ENCODE measurements at regions not wholly inside any gene's neighbourhood (a gene's known extent, or its start where the extent isn't known, plus 50 kb on each side); places are given as distances from the start of the nearest gene placed in this dataset.

DNA sequence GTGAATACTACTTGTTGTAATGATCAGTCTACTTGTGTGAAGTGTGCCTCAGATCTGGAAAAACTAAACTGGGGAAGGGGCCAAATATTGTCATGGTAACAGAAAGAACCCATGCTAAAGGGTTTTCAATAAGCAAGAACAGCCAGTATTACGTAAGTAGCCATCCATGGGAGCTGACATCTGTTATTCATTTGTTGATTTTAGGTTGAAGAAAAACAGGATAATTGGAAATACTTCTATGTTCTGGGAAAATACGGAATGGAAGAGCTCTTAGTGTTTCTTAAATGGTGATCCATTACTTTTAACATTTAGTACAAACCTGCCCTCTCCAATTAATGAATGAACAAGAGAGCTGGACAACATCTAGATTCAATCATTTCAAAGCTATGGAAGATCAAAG, 485.8 kb downstream of the NTRK2 start:
- no peak for ATAC-seq (ENCODE audit: low FRiP score in 2 of 2)
- no peak for DNase-seq
- no peak overlapping the region for H3K27ac ChIP-seq
- TF ChIP-seq EP300 (IDR thresholded peaks at IDR 0.05), result no peak
- TF ChIP-seq POLR2A (IDR thresholded peaks at IDR 0.05), result no peak
- TF ChIP-seq, protein P1, sequence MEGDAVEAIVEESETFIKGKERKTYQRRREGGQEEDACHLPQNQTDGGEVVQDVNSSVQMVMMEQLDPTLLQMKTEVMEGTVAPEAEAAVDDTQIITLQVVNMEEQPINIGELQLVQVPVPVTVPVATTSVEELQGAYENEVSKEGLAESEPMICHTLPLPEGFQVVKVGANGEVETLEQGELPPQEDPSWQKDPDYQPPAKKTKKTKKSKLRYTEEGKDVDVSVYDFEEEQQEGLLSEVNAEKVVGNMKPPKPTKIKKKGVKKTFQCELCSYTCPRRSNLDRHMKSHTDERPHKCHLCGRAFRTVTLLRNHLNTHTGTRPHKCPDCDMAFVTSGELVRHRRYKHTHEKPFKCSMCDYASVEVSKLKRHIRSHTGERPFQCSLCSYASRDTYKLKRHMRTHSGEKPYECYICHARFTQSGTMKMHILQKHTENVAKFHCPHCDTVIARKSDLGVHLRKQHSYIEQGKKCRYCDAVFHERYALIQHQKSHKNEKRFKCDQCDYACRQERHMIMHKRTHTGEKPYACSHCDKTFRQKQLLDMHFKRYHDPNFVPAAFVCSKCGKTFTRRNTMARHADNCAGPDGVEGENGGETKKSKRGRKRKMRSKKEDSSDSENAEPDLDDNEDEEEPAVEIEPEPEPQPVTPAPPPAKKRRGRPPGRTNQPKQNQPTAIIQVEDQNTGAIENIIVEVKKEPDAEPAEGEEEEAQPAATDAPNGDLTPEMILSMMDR (IDR thresholded peaks at IDR 0.05), result no peak
- no peak for TF ChIP-seq POLR2AphosphoS5 (IDR thresholded peaks at IDR 0.05)
- H3K27me3 ChIP-seq, result no peaks in the 10 kb centered on the region
- no peaks in the 10 kb centered on the region for H3K36me3 ChIP-seq
- no peaks in the 10 kb centered on the region for H3K9me3 ChIP-seq
- H3K4me3 ChIP-seq, result no peak overlapping the region
- no peaks in the 10 kb centered on the region for H3K4me1 ChIP-seq
- WGBS, 2 donors, result 68 to 69% methylated on average over 2 of the region's 2 CpGs

DNA sequence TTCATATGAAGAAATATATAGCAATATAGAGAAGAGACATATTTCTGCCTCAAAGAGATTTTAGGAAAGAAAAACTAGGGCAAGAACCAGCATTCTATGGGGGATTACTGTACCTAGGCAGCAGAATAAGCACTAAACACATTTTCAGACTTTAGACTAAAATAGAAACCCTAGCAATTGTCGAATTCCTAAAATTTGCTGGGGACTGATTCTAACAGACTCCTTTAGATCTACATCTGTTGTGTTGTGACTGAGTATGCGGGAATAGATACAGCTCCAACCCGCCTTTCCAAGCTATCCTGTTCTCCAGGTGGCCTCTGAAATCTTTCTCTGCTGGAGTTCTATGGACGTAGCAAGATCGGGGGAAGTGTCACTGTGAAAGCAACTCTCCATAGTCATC, 482.2 kb downstream of the NTRK2 start:
- Histone ChIP-seq H3K4me3 (no peak overlapping the region), H3K36me3 (no peaks in the 10 kb centered on the region), H3K27ac (no peak overlapping the region), H3K4me1 (no peaks in the 10 kb centered on the region), H3K9me3 (no peaks in the 10 kb centered on the region), H3K27me3 (no peaks in the 10 kb centered on the region)
- WGBS, 2 donors, result 87 to 94% methylated on average over 5 of the region's 5 CpGs
- DNase-seq, result no peak
- no peak for ATAC-seq (ENCODE audit: low FRiP score in 2 of 2)
- TF ChIP-seq POLR2A (IDR thresholded peaks at IDR 0.05) (no peak), EP300 (IDR thresholded peaks at IDR 0.05) (no peak), POLR2AphosphoS5 (IDR thresholded peaks at IDR 0.05) (no peak)
- TF ChIP-seq, protein P1 (IDR thresholded peaks at IDR 0.05), result no peak

DNA sequence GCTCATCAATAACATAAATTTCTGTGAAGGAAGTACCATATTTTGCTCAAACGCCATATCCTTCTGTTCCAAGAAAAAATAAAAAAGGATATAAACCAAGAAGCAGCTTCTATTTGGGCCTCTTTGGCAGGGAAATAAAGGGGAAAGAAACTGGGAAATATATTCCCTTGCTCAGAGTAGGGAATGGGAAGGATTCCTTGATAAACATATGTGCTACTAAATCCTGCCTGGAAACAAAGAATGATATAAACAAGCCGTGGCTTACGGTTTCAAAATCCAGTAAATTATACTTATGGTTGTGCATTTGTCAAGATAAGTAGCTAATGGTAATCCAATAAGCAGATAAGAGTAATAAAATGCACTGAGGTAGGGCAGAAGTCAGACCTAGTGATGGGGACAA, 481.6 kb downstream of the NTRK2 start:
- TF ChIP-seq POLR2A (IDR thresholded peaks at IDR 0.05), result no peak
- TF ChIP-seq EP300 (IDR thresholded peaks at IDR 0.05), result no peak
- TF ChIP-seq, protein P1 (IDR thresholded peaks at IDR 0.05), result no peak
- no peak for TF ChIP-seq POLR2AphosphoS5 (IDR thresholded peaks at IDR 0.05)
- H3K27me3 ChIP-seq, result no peaks in the 10 kb centered on the region
- H3K4me1 ChIP-seq, result no peaks in the 10 kb centered on the region
- ATAC-seq (ENCODE audit: low FRiP score in 2 of 2), result no peak
- H3K4me3 ChIP-seq, result no peak overlapping the region
- no peak overlapping the region for H3K27ac ChIP-seq
- H3K36me3 ChIP-seq, result no peaks in the 10 kb centered on the region
- no peaks in the 10 kb centered on the region for H3K9me3 ChIP-seq
- WGBS, 2 donors, result 48 to 65% methylated on average over 3 of the region's 3 CpGs
- DNase-seq, result no peak

DNA sequence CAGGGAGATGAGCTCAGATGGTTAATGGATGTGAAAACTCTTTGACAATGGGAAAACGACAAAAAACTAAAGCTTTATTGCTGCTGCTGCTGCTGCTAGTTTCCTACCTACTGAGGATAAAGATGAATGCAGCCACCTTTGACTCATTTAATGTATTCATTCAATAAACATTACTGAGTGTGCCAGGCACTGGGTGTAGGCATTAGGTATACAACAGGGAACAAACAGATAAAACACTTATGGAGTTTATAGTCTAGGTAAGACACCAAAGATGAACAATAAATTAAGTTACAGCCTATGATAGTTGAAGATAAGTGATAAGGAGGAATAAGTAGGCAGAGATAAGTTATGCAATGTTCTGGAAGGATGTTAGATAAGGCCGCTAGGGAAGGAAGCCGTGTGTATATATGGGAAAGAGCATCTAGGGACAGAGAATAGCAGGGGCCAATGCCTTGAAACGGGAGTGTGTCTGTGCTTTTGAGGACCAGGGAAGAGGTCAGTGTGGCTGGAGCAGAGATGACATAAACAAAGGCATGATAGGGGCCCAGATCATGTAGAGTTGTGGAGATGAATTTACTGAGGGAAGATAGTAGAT, 477.6 kb downstream of the NTRK2 start:
- Histone ChIP-seq H3K4me1 (peaks cover 0 to 7% (median 0%) of the 10 kb centered on the region in 4 donors), H3K27ac (no peak overlapping the region), H3K27me3 (no peaks in the 10 kb centered on the region), H3K36me3 (no peaks in the 10 kb centered on the region), H3K4me3 (no peak overlapping the region), H3K9me3 (no peaks in the 10 kb centered on the region)
- no peak for TF ChIP-seq POLR2AphosphoS5 (IDR thresholded peaks at IDR 0.05)
- TF ChIP-seq, protein P1 (IDR thresholded peaks at IDR 0.05), result no peak
- TF ChIP-seq POLR2A (IDR thresholded peaks at IDR 0.05), result no peak
- no peak for TF ChIP-seq EP300 (IDR thresholded peaks at IDR 0.05)
- WGBS, 2 donors, result 50 to 51% methylated on average over 4 of the region's 4 CpGs
- DNase-seq (no peak), ATAC-seq (ENCODE audit: low FRiP score in 2 of 2) (no peak)

DNA sequence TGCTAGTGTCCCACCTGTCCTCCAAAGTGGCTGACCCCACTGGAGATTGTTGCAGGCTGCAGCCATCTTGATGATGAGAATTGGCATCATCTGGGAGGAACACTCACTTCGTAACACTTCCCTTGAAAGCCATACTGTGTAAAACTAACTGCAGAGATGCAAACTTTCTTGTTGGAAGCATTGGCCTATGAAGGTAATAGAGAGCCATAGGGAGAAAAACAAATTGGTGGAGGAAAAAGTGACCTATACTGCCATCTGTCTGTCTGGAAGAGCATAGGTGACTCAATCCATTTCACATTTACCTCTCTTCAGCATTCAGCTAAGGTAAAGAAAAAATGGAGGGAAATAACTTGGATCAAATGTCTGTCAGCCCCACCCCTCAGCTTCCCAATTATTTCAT, 473.4 kb downstream of the NTRK2 start:
- no peak overlapping the region for H3K27ac ChIP-seq
- ATAC-seq (ENCODE audit: low FRiP score in 2 of 2) (peak in 1 of 2 donors; percentile 20), DNase-seq (no peak)
- H3K9me3 ChIP-seq, result no peaks in the 10 kb centered on the region
- H3K4me1 ChIP-seq, result peaks cover 0 to 7% (median 0%) of the 10 kb centered on the region in 4 donors
- no peaks in the 10 kb centered on the region for H3K36me3 ChIP-seq
- H3K4me3 ChIP-seq, result no peak overlapping the region
- TF ChIP-seq POLR2A (IDR thresholded peaks at IDR 0.05), result no peak
- TF ChIP-seq POLR2AphosphoS5 (IDR thresholded peaks at IDR 0.05), result no peak
- TF ChIP-seq, protein P1 (IDR thresholded peaks at IDR 0.05), result peak in 3 of 6 experiments; percentile 42 to 48 (median 43)
- no peak for TF ChIP-seq EP300 (IDR thresholded peaks at IDR 0.05)
- WGBS, 2 donors, result 83 to 89% methylated on average over 1 of the region's 1 CpG
- H3K27me3 ChIP-seq, result no peaks in the 10 kb centered on the region
